ENCODE measurements at regions not wholly inside any gene's neighbourhood (a gene's known extent, or its start where the extent isn't known, plus 50 kb on each side); places are given as distances from the start of the nearest gene placed in this dataset.
"Not testable (repeated sequence)": the region's sequence is repeated elsewhere in the genome, so short reads cannot be mapped to it uniquely, and the experiment has no call there.

DNA sequence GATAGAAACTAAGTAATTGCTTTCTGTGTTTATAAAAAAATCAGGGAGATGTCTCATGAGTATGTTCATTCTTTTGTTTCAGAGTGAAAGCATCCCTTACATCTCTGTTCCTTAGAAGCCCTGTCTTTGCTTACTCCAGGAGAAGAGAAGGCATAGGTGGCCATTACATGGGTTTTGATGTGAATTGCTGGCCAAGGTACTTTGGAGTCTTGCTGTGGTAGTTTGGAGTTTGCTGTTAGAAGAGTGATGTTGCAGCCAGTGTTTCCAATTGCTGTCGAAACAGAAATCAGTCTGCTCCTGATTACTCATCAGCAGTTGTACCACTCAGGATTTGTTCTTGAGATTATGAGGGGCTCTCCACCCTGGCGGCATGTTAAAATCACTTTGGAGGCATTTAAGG is 97.8 kb upstream of the KLHL14 start:
- no peak overlapping the region for H3K4me3 Mint-ChIP-seq
- ATAC-seq (no peak), DNase-seq (no peak)
- no peaks in the 10 kb centered on the region for H3K4me1 Mint-ChIP-seq
- intact Hi-C loops (cut with micrococcal nuclease) = no loop called here
- POLR2A ChIA-PET = no interaction called here
- Histone ChIP-seq H3K4me1 (ENCODE audit: control insufficient read depth in 2 of 2, insufficient read depth in 2 of 2, low read length in 2 of 2) (no peaks in the 10 kb centered on the region), H3K4me3 (ENCODE audit: low read length) (no peak overlapping the region), H3K27ac (ENCODE audit: low read depth, low read length) (no peak overlapping the region), H3K36me3 (ENCODE audit: control insufficient read depth in 2 of 3, insufficient read depth in 3 of 3, low read length in 3 of 3) (no peaks in the 10 kb centered on the region), H3K9me3 (ENCODE audit: control insufficient read depth in 2 of 3, low read length in 3 of 3) (no peaks in the 10 kb centered on the region), H3K27me3 (ENCODE audit: control insufficient read depth in 2 of 2, insufficient read depth in 2 of 2, low read length in 2 of 2) (no peaks in the 10 kb centered on the region)
- H3K27me3 Mint-ChIP-seq = peaks cover 0 to 9% (median 0%) of the 10 kb centered on the region in 5 donors
- peaks cover 0 to 12% (median 2%) of the 10 kb centered on the region in 11 donors for H3K9me3 Mint-ChIP-seq
- H3K27ac Mint-ChIP-seq = no peak overlapping the region
- CTCF ChIA-PET = no interaction called here
- peaks cover 0 to 3% (median 0%) of the 10 kb centered on the region in 5 donors for H3K36me3 Mint-ChIP-seq

DNA sequence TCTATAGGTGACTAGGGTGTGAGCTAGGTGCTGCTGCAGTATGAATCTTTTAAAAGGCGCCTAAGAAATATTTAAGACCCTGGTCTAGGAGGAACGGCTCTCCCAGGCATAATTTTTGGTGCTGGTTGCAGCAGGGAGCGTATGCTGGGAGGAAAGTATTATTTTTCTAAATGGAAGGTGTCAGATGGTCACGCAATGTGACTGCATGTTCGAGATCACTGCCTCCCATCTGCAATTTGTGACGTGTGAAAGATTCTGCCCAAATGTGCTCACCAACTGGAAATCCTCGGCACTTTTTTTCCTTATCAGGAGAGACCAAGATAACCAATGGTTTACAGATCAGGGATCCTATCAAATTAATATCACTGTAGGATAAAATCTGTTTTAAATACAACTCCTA is 95.6 kb upstream of the KLHL14 start:
- CTCF ChIA-PET = no interaction called here
- H3K9me3 ChIP-seq (ENCODE audit: control insufficient read depth in 2 of 3, low read length in 3 of 3) = no peaks in the 10 kb centered on the region
- H3K4me3 Mint-ChIP-seq = no peak overlapping the region
- no peaks in the 10 kb centered on the region for H3K4me1 ChIP-seq (ENCODE audit: control insufficient read depth in 2 of 2, insufficient read depth in 2 of 2, low read length in 2 of 2)
- H3K27me3 ChIP-seq (ENCODE audit: control insufficient read depth in 2 of 2, insufficient read depth in 2 of 2, low read length in 2 of 2) = no peaks in the 10 kb centered on the region
- H3K27me3 Mint-ChIP-seq = peaks cover 0 to 9% (median 0%) of the 10 kb centered on the region in 5 donors
- peaks cover 0 to 18% (median 3%) of the 10 kb centered on the region in 11 donors for H3K9me3 Mint-ChIP-seq
- H3K27ac Mint-ChIP-seq = no peak overlapping the region
- no peaks in the 10 kb centered on the region for H3K4me1 Mint-ChIP-seq
- no peak overlapping the region for H3K4me3 ChIP-seq (ENCODE audit: low read length)
- H3K27ac ChIP-seq (ENCODE audit: low read depth, low read length) = no peak overlapping the region
- ATAC-seq (no peak), DNase-seq (no peak)
- H3K36me3 ChIP-seq (ENCODE audit: control insufficient read depth in 2 of 3, insufficient read depth in 3 of 3, low read length in 3 of 3) = no peaks in the 10 kb centered on the region
- POLR2A ChIA-PET = no interaction called here
- H3K36me3 Mint-ChIP-seq = peaks cover 0 to 7% (median 0%) of the 10 kb centered on the region in 5 donors
- intact Hi-C loops (cut with micrococcal nuclease) = no loop called here

GRCh38 chr18:32867936-32868335 is 95.1 kb upstream of the KLHL14 start:
- Histone ChIP-seq H3K27ac (ENCODE audit: low read depth, low read length) (no peak overlapping the region), H3K4me1 (ENCODE audit: control insufficient read depth in 2 of 2, insufficient read depth in 2 of 2, low read length in 2 of 2) (no peaks in the 10 kb centered on the region), H3K9me3 (ENCODE audit: control insufficient read depth in 2 of 3, low read length in 3 of 3) (no peaks in the 10 kb centered on the region), H3K27me3 (ENCODE audit: control insufficient read depth in 2 of 2, insufficient read depth in 2 of 2, low read length in 2 of 2) (no peaks in the 10 kb centered on the region), H3K4me3 (ENCODE audit: low read length) (no peak overlapping the region), H3K36me3 (ENCODE audit: control insufficient read depth in 2 of 3, insufficient read depth in 3 of 3, low read length in 3 of 3) (no peaks in the 10 kb centered on the region)
- no peaks in the 10 kb centered on the region for H3K4me1 Mint-ChIP-seq
- ATAC-seq (no peak), DNase-seq (no peak)
- ChIA-PET POLR2A (no interaction called here), CTCF (no interaction called here)
- no peak overlapping the region for H3K4me3 Mint-ChIP-seq
- intact Hi-C loops (cut with micrococcal nuclease) = no loop called here
- H3K36me3 Mint-ChIP-seq = peaks cover 0 to 7% (median 0%) of the 10 kb centered on the region in 5 donors
- peaks cover 0 to 9% (median 0%) of the 10 kb centered on the region in 5 donors for H3K27me3 Mint-ChIP-seq
- no peak overlapping the region for H3K27ac Mint-ChIP-seq
- H3K9me3 Mint-ChIP-seq = peaks cover 0 to 18% (median 3%) of the 10 kb centered on the region in 11 donors

DNA sequence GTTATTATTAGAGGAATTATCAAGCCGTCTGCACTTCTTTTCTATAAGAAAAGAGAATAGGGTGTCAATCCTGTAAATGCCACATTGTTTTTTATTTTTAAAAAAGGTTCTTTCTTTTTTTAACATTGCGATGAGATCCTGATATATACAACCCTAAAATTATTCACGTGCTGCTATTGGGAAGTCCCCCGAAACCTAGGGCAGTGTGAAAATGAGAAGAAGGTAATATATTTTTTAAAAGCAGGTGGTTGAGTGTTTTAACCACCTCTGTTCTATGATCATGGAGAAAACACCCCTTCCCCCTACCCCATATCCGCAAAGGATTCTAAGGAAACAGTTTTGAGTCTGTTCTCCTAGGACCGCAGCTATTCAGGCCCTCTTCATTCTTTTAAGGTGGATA is 94.5 kb upstream of the KLHL14 start:
- peaks cover 2 to 12% (median 4%) of the 10 kb centered on the region in 11 donors for H3K9me3 Mint-ChIP-seq
- no peak for ATAC-seq
- ChIA-PET CTCF (no interaction called here), POLR2A (no interaction called here)
- no peaks in the 10 kb centered on the region for H3K36me3 ChIP-seq (ENCODE audit: control insufficient read depth in 2 of 3, insufficient read depth in 3 of 3, low read length in 3 of 3)
- H3K4me3 Mint-ChIP-seq = no peak overlapping the region
- H3K4me1 Mint-ChIP-seq = no peaks in the 10 kb centered on the region
- no peaks in the 10 kb centered on the region for H3K4me1 ChIP-seq (ENCODE audit: control insufficient read depth in 2 of 2, insufficient read depth in 2 of 2, low read length in 2 of 2)
- no peak overlapping the region for H3K27ac Mint-ChIP-seq
- intact Hi-C loops (cut with micrococcal nuclease) = no loop called here
- no peaks in the 10 kb centered on the region for H3K9me3 ChIP-seq (ENCODE audit: control insufficient read depth in 2 of 3, low read length in 3 of 3)
- H3K27me3 ChIP-seq (ENCODE audit: control insufficient read depth in 2 of 2, insufficient read depth in 2 of 2, low read length in 2 of 2) = no peaks in the 10 kb centered on the region
- no peak overlapping the region for H3K27ac ChIP-seq (ENCODE audit: low read depth, low read length)
- DNase-seq = no peak
- peaks cover 0 to 7% (median 0%) of the 10 kb centered on the region in 5 donors for H3K27me3 Mint-ChIP-seq
- H3K36me3 Mint-ChIP-seq = peaks cover 0 to 7% (median 0%) of the 10 kb centered on the region in 5 donors
- no peak overlapping the region for H3K4me3 ChIP-seq (ENCODE audit: low read length)

- H3K36me3 Mint-ChIP-seq; H3K4me3 ChIP-seq (ENCODE audit: low read length); POLR2A ChIA-PET; ATAC-seq; H3K27ac ChIP-seq (ENCODE audit: low read depth, low read length); H3K4me3 Mint-ChIP-seq; DNase-seq; H3K4me1 Mint-ChIP-seq; H3K27me3 Mint-ChIP-seq; H3K27me3 ChIP-seq (ENCODE audit: control insufficient read depth in 2 of 2, insufficient read depth in 2 of 2, low read length in 2 of 2); intact Hi-C loops (cut with micrococcal nuclease); CTCF ChIA-PET; H3K4me1 ChIP-seq (ENCODE audit: control insufficient read depth in 2 of 2, insufficient read depth in 2 of 2, low read length in 2 of 2); H3K27ac Mint-ChIP-seq; H3K9me3 ChIP-seq (ENCODE audit: control insufficient read depth in 2 of 3, low read length in 3 of 3); H3K36me3 ChIP-seq (ENCODE audit: control insufficient read depth in 2 of 3, insufficient read depth in 3 of 3, low read length in 3 of 3): not testable (repeated sequence)
- H3K9me3 Mint-ChIP-seq = peaks cover 2 to 12% (median 4%) of the 10 kb centered on the region in 11 donors
Measured at GRCh38 chr18:32862031-32862430, 89.2 kb upstream of the KLHL14 start.

- ATAC-seq (no peak), DNase-seq (no peak)
- Mint-ChIP-seq H3K36me3 (no peaks in the 10 kb centered on the region), H3K4me3 (no peak overlapping the region), H3K9me3 (peaks cover 1 to 20% (median 7%) of the 10 kb centered on the region in 11 donors), H3K27ac (no peak overlapping the region), H3K27me3 (peaks cover 0 to 6% (median 0%) of the 10 kb centered on the region in 5 donors), H3K4me1 (no peaks in the 10 kb centered on the region)
- no peaks in the 10 kb centered on the region for H3K27me3 ChIP-seq (ENCODE audit: control insufficient read depth in 2 of 2, insufficient read depth in 2 of 2, low read length in 2 of 2)
- H3K27ac ChIP-seq (ENCODE audit: low read depth, low read length) = no peak overlapping the region
- no peaks in the 10 kb centered on the region for H3K36me3 ChIP-seq (ENCODE audit: control insufficient read depth in 2 of 3, insufficient read depth in 3 of 3, low read length in 3 of 3)
- CTCF ChIA-PET = no interaction called here
- POLR2A ChIA-PET = no interaction called here
- no peaks in the 10 kb centered on the region for H3K9me3 ChIP-seq (ENCODE audit: control insufficient read depth in 2 of 3, low read length in 3 of 3)
- no peak overlapping the region for H3K4me3 ChIP-seq (ENCODE audit: low read length)
- no peaks in the 10 kb centered on the region for H3K4me1 ChIP-seq (ENCODE audit: control insufficient read depth in 2 of 2, insufficient read depth in 2 of 2, low read length in 2 of 2)
- intact Hi-C loops (cut with micrococcal nuclease) = no loop called here
Measured at GRCh38 chr18:32851936-32852335, 79.1 kb upstream of the KLHL14 start.

DNA sequence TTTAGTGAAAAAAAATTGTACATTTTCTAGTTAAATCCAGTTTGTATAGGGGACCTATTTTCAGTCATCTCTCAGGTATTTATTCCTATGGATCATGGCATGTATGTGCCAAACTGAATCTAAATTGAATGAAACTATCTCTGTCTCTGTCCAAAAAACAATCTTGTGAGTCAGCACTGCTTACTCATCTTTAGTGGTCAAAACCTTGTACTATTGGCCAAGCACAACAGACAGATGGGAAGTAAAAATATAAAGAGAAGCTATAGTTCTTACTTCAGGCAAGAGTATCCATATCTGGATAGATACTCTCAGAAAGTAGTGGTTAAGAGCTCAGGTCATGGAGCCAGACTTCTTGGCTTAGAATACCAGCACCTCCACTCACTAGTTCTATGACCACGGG is 76.0 kb upstream of the KLHL14 start:
- no peak overlapping the region for H3K4me3 Mint-ChIP-seq

More for the DNA sequence above, 76.0 kb upstream of the KLHL14 start:
- peaks cover 0 to 10% (median 0%) of the 10 kb centered on the region in 5 donors for H3K27me3 Mint-ChIP-seq
- H3K36me3 ChIP-seq (ENCODE audit: control insufficient read depth in 2 of 3, insufficient read depth in 3 of 3, low read length in 3 of 3) = no peaks in the 10 kb centered on the region
- no peaks in the 10 kb centered on the region for H3K27me3 ChIP-seq (ENCODE audit: control insufficient read depth in 2 of 2, insufficient read depth in 2 of 2, low read length in 2 of 2)
- H3K4me1 ChIP-seq (ENCODE audit: control insufficient read depth in 2 of 2, insufficient read depth in 2 of 2, low read length in 2 of 2) = no peaks in the 10 kb centered on the region
- POLR2A ChIA-PET = no interaction called here
- H3K27ac ChIP-seq (ENCODE audit: low read depth, low read length) = no peak overlapping the region
- H3K27ac Mint-ChIP-seq = no peak overlapping the region
- no peaks in the 10 kb centered on the region for H3K36me3 Mint-ChIP-seq
- no peaks in the 10 kb centered on the region for H3K9me3 ChIP-seq (ENCODE audit: control insufficient read depth in 2 of 3, low read length in 3 of 3)
- ATAC-seq (no peak), DNase-seq (no peak)
- CTCF ChIA-PET = no interaction called here
- H3K4me3 ChIP-seq (ENCODE audit: low read length) = no peak overlapping the region
- intact Hi-C loops (cut with micrococcal nuclease) = no loop called here
- H3K9me3 Mint-ChIP-seq = peaks cover 1 to 20% (median 6%) of the 10 kb centered on the region in 11 donors
- H3K4me1 Mint-ChIP-seq = no peaks in the 10 kb centered on the region
